ENCODE measurements at regions not wholly inside any gene's neighbourhood (a gene's known extent, or its start where the extent isn't known, plus 50 kb on each side); places are given as distances from the start of the nearest gene placed in this dataset.
A peak's percentile ranks its signal among the peaks of the same experiment; 100 is the strongest.

GRCh38 chr6:33924681-33925080 is 120.9 kb upstream of the MLN start:
- peak; percentile 30 for DNase-seq (ENCODE audit: low read depth)
- TF ChIP-seq POLR2A (IDR thresholded peaks at IDR 0.05; ENCODE audit: extremely low read depth, insufficient read length) (no peak), MYC (IDR thresholded peaks at IDR 0.05; ENCODE audit: low read depth, low read length) (no peak), MAX (IDR thresholded peaks at IDR 0.05; ENCODE audit: low read depth, low read length) (no peak), CTCF (IDR thresholded peaks at IDR 0.05; ENCODE audit: low read depth, low read length) (no peak)
- no peak overlapping the region for H3K4me3 ChIP-seq (ENCODE audit: low read depth, low read length)

- no peak for DNase-seq (ENCODE audit: low read depth)
Measured at GRCh38 chr6:33923857-33924514, 120.2 kb upstream of the MLN start.

GRCh38 chr6:33921745-33922144 is 117.9 kb upstream of the MLN start:
- DNase-seq (ENCODE audit: low read depth), result no peak
- H3K4me3 ChIP-seq (ENCODE audit: low read depth, low read length), result no peak overlapping the region
- no peak for TF ChIP-seq CTCF (IDR thresholded peaks at IDR 0.05; ENCODE audit: low read depth, low read length)
- no peak for TF ChIP-seq POLR2A (IDR thresholded peaks at IDR 0.05; ENCODE audit: extremely low read depth, insufficient read length)
- TF ChIP-seq MYC (IDR thresholded peaks at IDR 0.05; ENCODE audit: low read depth, low read length), result no peak
- TF ChIP-seq MAX (IDR thresholded peaks at IDR 0.05; ENCODE audit: low read depth, low read length), result no peak

More at GRCh38 chr6:33923857-33924514, 120.2 kb upstream of the MLN start:
- TF ChIP-seq CTCF (IDR thresholded peaks at IDR 0.05; ENCODE audit: low read depth, low read length), result no peak
- no peak for TF ChIP-seq POLR2A (IDR thresholded peaks at IDR 0.05; ENCODE audit: extremely low read depth, insufficient read length)
- no peak for TF ChIP-seq MYC (IDR thresholded peaks at IDR 0.05; ENCODE audit: low read depth, low read length)
- no peak for TF ChIP-seq MAX (IDR thresholded peaks at IDR 0.05; ENCODE audit: low read depth, low read length)
- H3K4me3 ChIP-seq (ENCODE audit: low read depth, low read length), result no peak overlapping the region

- TF ChIP-seq MYC (IDR thresholded peaks at IDR 0.05; ENCODE audit: low read depth, low read length) (no peak), POLR2A (IDR thresholded peaks at IDR 0.05; ENCODE audit: extremely low read depth, insufficient read length) (no peak), CTCF (IDR thresholded peaks at IDR 0.05; ENCODE audit: low read depth, low read length) (no peak), MAX (IDR thresholded peaks at IDR 0.05; ENCODE audit: low read depth, low read length) (no peak)
Measured at GRCh38 chr6:33918175-33918695, 114.4 kb upstream of the MLN start.

GRCh38 chr6:33915134-33915533 is 111.3 kb upstream of the MLN start:
- H3K4me3 ChIP-seq (ENCODE audit: low read depth, low read length), result no peak overlapping the region
- DNase-seq (ENCODE audit: low read depth), result no peak
- TF ChIP-seq POLR2A (IDR thresholded peaks at IDR 0.05; ENCODE audit: extremely low read depth, insufficient read length), result no peak
- TF ChIP-seq MYC (IDR thresholded peaks at IDR 0.05; ENCODE audit: low read depth, low read length), result no peak
- TF ChIP-seq CTCF (IDR thresholded peaks at IDR 0.05; ENCODE audit: low read depth, low read length), result no peak
- no peak for TF ChIP-seq MAX (IDR thresholded peaks at IDR 0.05; ENCODE audit: low read depth, low read length)

More at GRCh38 chr6:33918175-33918695, 114.4 kb upstream of the MLN start:
- no peak overlapping the region for H3K4me3 ChIP-seq (ENCODE audit: low read depth, low read length)
- DNase-seq (ENCODE audit: low read depth), result no peak

All from NB4 (cell line).